Erythroblast (primary cell): ENCODE measurements at regions not wholly inside any gene's neighbourhood (a gene's known extent, or its start where the extent isn't known, plus 50 kb on each side); places are given as distances from the start of the nearest gene placed in this dataset.

Experiments used
- GATA1 ChIP-seq: IDR thresholded peaks from 2 replicates; pipeline ENCODE4 v1.6.1; 2011; ENCODE audit warnings: low read depth, mild to moderate bottlenecking, control low read depth, low read length, moderate library complexity
- POLR2A ChIP-seq: IDR thresholded peaks from 2 replicates; pipeline ENCODE4 v1.6.1; 2011; ENCODE audit warnings: mild to moderate bottlenecking, low read length

DNA sequence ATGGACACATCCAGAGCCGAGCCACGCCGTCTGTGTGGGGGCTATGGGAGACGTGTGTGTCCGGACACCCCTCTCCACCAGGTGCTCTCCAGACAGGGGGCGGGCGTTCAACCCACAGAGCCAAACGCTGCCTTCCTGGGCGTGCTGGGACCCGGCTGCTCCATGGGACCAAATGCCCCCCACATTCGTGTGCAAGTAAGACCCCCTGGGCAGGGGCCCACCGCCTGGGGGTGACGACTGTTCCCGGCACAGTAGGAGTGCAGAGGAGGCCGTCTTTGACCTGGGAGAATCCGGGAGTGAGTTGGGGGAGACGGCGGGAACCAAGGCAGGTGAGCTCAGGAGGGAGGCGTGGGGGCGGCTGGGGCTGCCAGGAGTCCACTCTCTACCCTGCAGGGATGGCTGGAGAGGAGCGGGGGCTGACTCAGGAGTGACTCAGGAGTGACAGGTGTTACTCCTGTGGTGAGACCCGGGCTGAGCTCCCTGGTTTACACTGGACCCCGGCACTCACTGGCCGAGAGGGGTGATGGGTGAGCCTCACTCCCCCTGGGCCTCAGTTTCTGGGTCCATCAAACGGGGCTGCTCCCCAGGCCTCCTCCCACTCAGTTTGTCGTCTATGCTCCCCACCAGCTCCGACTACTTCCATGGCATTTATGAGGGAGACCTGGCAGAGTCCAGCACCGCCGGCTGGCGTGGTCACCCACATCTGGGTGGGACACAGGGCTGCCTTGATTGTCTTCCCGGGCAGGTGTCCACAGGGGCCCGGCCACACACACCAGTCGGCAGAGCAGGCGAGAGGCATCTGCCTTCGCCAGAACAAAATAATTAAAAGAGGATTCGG is 95.0 kb downstream of the MICALL2 start:
- TF ChIP-seq POLR2A (no peak), GATA1 (no peak)
